GM18870 (cell line): ENCODE measurements at regions not wholly inside any gene's neighbourhood (a gene's known extent, or its start where the extent isn't known, plus 50 kb on each side); places are given as distances from the start of the nearest gene placed in this dataset.

ENCODE experiments used
- ATAC-seq: cut with Tn5 transposase; IDR thresholded peaks from one replicate; pipeline ENCODE4 v1.9.1; 2021; ENCODE audit warnings: moderate library complexity; ENCODE audit not compliant: unreplicated experiment

DNA sequence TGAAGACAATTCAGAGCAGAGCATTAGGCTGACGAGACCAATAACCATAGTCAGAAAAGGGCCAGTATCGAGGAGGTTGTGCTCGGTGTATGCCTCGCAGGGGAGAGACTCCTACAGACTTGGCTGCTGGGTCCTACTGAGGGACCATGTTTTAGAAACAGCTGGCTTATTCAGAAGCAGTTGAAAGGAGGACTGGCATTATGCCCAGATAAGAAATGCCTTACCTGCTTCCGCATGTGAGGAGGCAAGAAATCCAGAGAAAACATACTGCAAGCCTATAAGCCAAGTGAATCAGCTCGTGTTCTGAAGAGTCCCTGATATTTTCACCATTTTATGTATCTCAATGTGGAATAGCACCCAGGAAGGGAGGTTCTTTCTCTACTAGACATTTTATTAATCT lies 434.7 kb downstream of the GRB14 start:
- ATAC-seq = no peak

DNA sequence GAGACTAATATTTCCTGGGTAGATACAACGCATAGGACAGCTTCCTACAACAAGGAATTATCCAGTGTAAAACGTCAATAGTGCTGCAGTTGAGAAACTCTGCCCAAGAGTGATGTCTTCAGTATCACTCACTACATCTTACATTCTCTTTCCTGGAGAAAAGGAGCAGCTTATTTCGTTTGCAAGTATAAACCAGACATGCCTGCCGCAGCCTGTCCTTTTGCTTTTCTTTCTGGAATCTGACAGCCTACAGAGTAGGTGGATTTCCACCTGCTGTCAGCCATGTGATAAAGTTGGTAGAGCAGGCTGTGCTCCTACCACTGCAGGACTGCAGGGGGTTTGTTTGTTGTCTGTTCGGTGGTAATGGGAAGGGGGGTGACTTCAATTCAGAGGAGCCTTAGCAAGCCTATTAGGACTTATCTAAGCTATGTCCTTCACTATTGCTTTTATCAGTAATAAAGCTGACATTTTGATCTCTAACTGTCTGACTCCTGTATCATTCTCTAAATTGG lies 439.1 kb downstream of the GRB14 start:
- no peak for ATAC-seq

DNA sequence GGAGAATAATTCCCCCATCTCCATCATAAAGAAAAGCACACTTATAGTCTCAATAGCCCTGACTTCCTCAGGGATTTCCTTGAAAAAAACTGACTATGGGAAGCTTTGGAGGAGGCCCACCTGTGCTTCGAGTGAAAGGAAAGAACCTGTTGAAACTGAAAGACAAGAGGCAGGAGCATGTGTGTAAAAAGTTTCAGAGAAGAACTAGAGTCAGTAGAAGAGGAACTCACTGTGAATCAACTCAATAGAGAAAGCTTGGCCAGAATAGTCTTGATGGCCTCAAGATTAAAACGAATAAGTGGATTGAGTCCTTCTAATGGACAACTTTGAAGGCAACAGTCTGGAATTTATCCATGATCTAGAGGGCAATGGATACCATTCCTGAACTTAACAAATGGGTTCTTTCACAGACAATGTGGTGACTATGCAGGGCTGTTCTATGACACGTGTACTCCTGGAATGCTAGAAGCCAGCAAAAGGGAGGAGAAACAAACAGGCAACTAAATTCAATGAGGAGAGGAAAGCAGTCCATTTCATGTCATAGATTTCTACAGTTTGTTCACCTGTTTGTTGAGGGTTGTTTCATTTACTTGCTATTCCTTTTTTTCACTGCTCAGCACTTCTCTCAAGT lies 442.3 kb downstream of the GRB14 start:
- no peak for ATAC-seq

DNA sequence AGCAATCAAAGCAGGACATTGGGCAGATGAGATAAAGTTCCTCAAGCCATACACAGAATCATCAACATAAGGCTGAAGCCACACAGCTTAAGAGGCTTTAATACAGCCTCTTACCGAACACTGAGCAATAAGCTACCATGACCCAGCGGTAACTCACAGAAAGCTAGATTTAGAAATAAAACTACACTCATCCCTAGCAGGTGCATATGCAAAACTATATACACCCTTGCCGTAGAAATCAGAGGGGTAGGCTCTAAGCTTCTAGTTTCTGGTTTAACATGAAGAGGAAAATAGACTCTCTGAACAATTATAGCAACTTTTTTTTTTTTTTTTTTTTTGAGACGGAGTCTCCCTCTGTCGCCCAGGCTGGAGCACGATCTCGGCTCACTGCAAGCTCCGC lies 428.8 kb upstream of the FIGN start:
- no peak for ATAC-seq

DNA sequence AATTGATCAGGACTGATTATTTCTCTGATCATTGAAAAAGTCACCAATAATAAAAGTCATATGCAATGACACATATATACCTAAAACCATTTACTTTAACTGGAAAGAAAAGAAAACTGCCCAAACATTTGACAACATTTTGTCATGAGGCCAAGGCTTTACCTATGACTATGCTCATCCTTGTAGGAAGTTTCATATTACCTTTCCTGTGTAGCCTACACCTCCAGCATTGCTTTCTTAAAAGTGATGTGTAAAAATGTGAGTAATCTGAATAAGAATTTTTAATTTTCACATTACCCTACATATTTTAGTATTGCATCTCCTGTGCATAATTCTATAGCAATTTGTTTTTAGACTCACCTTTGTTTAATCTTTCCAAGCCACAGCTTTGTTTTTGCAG lies 419.8 kb upstream of the FIGN start:
- no peak for ATAC-seq

DNA sequence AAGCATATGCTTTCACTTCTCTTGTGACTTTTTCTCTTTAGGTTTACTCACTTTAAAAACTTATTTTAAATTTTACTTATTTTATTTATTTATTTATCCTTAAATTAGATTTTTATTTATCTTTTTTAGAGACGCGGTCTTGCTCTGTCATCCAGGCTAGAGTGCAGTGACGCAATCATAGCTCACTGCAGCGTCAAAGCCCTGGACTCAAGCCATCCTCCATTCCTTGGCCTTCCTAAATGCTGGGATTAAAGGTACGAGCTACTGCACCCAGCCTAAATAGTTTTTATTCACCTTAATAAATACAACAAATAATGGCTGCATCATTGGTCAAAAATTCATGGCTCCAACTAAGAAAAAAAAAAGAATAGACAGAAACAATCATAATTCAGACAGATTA lies 415.7 kb upstream of the FIGN start:
- no peak for ATAC-seq

DNA sequence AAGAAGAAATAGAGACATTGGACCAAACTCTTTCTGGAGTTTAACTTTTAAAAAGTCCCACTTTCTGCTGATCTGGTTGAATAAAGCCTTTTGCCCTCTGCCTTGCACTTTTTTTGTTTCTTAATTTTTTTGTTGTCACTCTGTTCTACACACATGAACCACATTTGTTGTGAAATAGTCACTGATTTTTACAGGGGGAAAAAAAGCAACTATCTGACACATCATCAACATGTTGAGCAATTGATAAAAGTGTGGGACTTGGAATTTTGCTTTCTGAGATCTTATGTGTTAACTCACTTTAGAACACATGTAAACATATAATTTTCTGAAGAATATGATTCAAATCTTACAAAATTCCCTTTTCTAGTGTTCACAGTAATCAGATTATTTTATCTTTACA lies 414.8 kb upstream of the FIGN start:
- no peak for ATAC-seq

DNA sequence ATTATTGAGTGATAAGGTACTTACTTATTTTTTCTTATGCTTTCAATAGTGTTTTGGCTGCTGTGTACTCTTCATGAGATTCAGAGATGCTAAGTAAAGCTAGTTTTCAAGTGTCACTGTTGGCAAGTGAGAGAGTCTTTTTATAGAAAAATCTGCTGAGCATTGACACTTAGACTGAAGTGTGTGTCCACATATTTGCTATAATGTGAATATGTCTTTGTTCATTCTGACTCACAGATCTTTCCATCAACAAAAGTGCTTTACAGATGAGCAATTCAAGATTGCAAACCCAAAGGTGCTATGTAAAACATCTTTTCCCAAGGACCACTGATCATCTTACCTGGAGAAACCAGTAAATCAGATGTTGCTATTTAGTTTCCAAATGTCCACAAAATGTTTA lies 410.6 kb upstream of the FIGN start:
- no peak for ATAC-seq

DNA sequence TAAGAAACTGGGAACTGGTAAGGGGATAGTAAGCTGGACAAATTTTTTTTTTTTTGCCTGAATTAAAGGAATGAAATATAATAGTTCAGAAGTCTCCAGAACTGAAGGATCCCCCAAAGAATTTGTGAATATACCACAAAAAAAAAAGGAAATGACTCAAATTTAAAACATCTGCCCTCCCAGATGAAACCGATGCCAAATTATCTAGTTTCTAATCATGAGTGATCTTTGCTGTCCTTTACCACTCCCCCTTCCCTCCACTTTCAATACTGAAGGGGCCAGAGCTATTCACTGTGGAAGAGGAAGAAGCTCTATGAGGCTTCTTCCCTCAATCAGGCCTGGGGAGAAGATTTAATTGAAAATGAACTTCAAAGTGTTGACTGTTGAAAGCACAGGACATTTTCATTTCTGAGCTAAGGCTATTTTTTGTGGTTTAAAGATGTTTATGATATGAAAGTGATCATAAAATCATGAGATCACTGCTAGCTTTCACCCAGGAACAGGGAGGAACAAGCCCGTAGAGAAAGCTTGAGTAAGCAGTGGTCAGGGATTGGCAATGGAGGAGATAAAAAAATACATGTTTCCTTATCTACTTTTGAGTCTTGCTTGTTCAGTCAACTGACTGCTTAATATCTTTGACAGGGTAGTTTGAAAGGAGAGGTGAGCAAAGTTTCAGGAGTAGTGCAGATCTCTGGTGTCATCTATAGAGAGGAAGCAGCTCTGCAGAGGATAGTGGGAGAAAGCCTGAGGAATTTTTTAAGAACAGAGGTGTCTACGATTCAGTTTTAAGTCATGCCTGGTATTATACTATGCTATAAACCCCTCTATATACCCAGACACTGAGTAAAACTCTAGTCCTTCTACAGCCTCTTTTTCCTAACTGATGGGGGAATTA lies 409.5 kb upstream of the FIGN start:
- ATAC-seq = no peak

DNA sequence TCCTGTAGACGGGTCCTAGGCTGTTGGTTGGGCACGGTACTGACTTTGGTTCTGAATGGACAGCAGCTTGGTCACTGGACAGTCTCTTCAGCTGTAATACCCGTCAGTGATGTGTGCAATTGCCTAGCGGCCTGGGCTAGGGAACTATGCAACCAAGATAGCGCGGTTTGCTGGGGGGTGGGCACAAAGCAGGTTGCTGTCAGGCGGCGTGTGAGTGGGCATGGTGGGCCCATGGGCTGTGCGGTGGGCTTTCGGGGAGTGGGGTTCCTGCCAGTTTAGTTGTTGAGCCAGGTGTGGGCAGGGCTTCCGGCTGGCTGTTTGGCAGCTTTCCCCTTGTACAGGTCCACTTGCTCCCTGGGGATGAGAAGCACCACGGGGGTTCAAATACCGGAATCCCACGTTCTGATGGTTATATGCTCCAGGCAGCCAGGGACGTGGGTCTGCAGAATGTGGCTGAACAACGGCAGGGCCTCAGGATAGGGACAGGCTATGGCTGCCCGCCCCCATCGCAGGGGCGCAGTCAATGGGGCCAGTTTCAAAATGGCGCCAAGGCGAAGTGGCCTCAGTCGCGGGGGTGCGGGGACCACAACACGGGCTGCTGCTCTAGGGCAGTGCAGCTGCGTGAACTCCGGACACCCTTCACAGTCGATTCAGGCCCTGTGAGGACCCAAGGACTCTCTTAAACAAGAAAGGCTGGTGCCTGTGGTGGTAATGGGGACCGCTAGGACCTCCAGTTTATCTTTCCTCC lies 407.5 kb upstream of the FIGN start:
- ATAC-seq = no peak

DNA sequence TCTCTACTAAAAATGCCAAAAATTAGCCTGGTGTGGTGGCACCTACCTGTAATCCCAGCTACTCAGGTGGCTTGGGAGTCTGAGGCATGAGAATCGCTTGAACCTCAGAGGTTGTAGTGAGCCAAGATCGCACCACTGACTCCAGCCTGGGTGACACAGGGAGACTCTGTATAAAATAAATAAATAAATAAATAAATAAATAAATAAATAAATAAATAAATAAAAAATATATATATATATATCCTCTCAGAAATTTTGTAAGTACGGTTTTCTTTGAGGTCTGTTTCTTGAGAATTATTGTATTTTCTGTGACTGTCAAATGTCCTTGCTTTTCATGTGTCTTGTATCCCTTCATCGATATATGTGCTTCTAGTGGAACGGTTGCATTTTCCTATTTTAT lies 406.9 kb upstream of the FIGN start:
- no peak for ATAC-seq

DNA sequence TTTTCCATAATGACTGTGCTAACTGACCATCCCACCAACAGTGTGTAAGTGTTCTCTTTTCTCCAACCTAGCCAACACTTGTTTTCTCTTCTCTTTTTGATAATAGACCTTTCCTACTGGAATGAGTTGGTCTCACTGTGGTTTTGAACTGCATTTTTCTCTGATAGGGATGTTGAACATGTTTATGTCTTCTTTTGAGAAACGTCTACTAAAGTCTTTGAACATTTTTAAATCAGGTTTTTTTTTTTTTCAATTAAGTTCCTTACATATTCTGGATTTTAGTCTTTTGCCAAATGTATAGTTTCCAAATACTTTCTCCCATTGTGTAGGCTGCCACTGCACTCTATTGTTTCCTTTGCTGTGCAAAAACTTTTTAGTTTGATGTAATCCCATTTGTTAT lies 405.5 kb upstream of the FIGN start:
- no peak for ATAC-seq

DNA sequence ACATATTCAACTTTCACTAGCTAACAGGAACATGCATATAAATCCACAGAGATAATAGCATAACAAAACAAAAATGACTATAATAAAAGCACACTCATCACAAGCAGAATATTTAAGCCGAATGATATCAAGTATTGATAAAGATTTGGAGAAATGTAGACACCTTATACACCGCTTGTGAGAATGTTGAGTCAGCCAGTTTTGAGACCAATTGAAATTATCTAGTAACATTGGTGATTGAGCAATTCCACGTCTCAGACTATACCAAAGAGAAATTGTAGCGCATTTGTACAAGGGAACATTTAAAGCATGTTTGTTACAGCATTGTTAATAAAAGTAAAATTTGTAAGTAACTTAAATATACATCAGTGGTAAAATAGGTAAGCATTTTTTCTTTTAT lies 402.9 kb upstream of the FIGN start:
- ATAC-seq = no peak

DNA sequence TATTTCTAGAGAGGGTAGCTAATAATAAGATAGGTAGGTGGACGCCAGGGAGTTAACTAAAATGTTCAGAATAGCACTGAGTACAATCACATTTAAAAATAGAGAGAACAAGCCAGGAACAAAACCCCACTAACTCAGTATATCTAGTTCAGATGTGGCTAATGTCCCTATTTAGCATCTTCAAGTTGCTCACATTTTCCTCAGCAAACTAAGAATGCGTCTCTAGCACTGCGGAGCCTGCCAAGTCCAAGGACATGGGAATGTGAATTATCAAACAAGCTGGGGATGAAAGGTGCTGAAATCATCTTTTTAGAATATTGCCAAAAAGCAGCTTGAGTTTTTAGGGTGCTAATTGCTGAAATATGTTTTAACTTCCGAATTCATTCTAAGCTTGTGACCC lies 398.5 kb upstream of the FIGN start:
- ATAC-seq = no peak

DNA sequence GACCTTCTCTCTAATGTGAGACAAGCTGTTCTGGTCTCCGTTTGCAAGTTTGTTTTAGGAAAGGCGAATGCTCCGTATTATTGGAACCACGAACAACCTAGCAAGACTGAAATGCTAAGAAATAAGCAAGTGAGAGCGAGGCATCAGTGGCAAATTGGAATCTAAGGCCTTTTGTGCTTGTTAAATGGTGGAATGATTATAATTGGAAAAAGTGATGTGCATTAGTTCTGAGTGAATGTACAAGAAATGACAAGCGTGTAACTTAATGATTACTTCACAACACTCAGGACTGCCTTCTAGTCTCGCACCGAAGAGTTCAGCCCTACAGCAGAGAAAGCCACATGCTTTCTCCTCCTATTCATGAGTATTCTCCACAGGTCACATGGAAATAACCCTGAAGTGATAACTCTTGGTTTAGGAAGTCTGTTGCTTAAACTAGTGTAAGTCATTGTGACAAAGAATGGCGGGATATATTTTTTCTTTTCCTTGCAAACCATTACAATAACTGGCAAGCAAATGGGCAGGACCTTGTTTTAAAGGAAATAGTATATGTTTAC lies 392.2 kb upstream of the FIGN start:
- ATAC-seq = no peak

DNA sequence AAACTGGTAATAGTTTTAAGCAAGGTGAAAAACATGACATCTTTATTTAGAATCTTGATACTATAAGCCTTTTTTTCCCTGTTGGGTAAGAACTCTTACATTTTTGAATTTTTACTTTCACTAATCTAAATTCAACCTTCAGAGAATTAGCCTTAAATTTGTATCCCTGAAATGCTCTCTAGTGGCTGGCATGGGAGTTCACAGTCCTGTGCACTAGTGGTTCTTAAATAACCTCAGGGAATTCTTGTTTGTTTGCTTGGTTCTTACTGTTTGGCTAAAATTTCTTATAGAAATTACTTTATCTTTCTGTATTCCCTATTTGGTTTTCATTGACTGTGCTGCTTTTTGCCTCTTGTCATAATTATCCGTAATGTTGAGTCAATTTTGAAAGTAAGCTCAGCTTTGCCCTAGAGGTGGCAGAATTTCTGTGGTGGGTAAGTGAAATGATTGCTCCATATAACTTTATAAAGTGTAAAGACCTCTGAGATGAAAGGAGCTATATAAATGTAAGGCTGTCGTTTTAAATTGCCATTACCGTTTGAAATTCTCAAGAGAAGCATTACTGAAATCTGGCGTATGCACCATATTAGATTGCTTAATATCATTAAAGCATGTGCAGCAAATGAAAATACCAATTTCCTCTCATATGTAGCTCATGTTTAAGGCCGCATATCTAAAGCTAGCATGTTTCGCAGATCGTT lies 391.3 kb upstream of the FIGN start:
- ATAC-seq = no peak

DNA sequence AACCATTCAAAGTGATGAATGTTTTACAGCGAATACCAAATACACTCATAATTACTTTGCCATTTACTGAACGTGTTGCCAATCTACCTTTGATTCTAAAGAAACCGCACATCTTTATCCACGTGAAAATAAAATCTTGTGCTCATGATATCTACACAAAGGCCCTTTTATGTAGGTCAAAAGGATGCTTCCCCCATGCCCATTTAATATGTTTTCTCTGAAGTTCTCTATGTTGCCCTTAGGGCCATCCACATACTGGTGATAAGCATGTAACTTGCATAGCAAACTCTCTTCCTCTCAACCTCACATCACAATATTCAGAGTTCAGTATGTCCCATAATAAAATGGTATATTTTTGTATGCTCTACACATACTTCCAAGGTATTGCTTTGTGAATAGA lies 380.0 kb upstream of the FIGN start:
- ATAC-seq = no peak

DNA sequence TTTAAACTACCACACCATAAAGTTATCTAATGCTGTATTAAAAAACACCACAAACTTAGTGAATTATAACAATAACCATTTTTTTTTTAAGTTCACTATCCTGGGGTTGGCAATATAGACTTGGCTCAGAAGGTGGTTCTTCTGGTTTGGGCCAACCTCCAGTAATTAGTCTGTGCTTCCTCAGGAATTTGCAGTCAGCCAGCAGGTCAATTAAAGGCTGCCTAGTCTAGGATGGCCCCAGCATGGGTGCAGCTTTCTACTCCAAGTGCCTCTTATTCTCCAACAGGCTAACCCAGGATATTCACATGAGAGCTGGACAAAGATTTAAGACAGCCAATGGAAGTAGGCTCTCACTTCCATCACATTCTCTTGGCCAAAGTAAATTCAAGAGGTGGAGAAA lies 379.1 kb upstream of the FIGN start:
- no peak for ATAC-seq

DNA sequence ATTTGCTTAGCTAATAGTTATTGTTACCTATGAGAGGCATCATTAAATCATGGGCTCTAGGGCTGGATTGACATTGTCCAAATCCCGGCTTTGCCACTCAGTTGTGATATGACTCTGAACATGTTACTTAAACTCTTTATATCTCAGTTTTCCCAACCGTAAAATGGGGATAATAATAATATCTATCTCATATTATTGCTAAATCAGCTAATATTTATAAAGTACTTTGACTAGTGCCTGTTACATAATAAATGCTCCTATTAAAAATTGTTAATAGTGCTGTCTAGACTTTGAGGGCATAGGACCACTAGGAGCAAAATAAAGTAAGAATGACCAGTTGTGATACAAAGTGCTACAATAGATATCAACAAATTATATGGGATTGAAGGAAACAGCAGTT lies 376.3 kb upstream of the FIGN start:
- no peak for ATAC-seq

DNA sequence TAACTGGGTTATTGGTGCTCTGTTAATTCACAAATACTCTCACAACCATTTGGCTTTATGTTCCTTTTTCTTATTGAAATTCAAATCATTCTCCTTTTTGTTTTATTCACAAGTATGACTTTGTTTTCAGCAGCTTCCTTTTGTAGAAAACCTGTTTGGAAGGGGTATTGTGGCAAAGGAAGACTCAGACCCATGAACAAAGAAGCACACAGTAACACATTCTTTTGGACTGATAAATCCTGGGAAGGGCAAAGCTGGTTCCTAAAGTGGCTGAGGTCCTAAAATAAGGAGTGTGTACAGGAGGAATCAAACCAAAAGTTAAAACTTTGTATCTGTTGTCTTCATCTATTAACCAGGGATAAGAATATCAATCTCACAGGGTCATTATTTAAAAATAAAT lies 374.7 kb upstream of the FIGN start:
- no peak for ATAC-seq

DNA sequence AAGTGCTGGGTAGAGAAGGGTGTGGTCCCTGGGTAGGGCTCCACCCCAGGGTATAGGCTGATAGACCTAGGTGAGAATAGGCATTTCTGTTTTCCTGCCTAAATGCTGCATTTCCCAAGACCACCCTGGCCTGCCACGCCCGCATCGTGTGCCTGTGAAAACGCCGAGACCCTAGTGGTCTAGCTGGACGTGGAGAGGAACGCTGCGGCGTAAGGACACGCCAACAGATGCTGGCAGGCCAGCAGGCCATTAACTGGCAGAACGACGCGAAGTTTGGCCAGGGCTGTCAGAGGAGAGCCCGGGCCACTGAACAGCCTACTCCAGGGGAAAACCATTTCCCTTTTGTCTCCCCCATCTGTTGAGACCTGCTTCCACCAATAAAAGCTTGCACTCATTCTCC lies 373.2 kb upstream of the FIGN start:
- no peak for ATAC-seq
